Panc1 (cell line): ENCODE measurements at regions not wholly inside any gene's neighbourhood (a gene's known extent, or its start where the extent isn't known, plus 50 kb on each side); places are given as distances from the start of the nearest gene placed in this dataset.

Source experiments
- ATAC-seq: fragments of 200-7000 bp; cut with Tn5 transposase; 2 replicates; pipeline ENCODE4 v1.9.1; 2020; ENCODE audit warnings: mild to moderate bottlenecking, moderate library complexity
- BruUV-seq: library from RNA; stranded (reverse); fragments of 400-500 nt; replicated peaks from 2 replicates; lab custom pipeline; 2021; lab: Mats Ljungman, UMichigan
- CTCF ChIA-PET: fragments of 300-600 bp; sonication (Branson Sonifier 250); formaldehyde crosslinking; loops from one replicate; lab custom pipeline; 2022; ENCODE audit warnings: antibody characterized with exemption; lab: Charles Lee
- POLR2A ChIA-PET: fragments of 300-600 bp; sonication (Branson Sonifier 250); formaldehyde crosslinking; loops from one replicate; lab custom pipeline; 2022; ENCODE audit warnings: antibody characterized with exemption; lab: Charles Lee
- DNase-seq: peaks from one replicate; pipeline ENCODE4 v3.0.0-alpha.2; 2010; ENCODE audit warnings: low read depth, low spot score
- H3K27ac ChIP-seq: 2 replicates; pipeline ENCODE4 v1.5.1; 2011; ENCODE audit warnings: mild to moderate bottlenecking, low read length, inconsistent platforms
- H3K27me3 ChIP-seq: fragments of 200-500 bp; sonication (Bioruptor generic); 2 replicates; pipeline ENCODE4 v1.6.0; 2014; ENCODE audit warnings: low read length, inconsistent platforms; ENCODE audit not compliant: control insufficient read depth, insufficient read depth
- H3K36me3 ChIP-seq: fragments of 200-500 bp; sonication (Bioruptor generic); 2 replicates; pipeline ENCODE4 v1.5.1; 2014; ENCODE audit warnings: inconsistent platforms, mild to moderate bottlenecking, low read length, moderate library complexity; ENCODE audit not compliant: control insufficient read depth, insufficient read depth
- H3K4me1 ChIP-seq: 2 replicates; pipeline ENCODE4 v1.5.1; 2011; ENCODE audit warnings: inconsistent platforms, mild to moderate bottlenecking, low read length, moderate library complexity; ENCODE audit not compliant: control insufficient read depth, insufficient read depth
- H3K4me3 ChIP-seq, 2 experiments: 2 replicates each; pipeline ENCODE4 v1.5.1; 2011 to 2012; ENCODE audit warnings: low read depth in 2 of 2, low read length in 2 of 2, mild to moderate bottlenecking in 2 of 2, inconsistent platforms in 1 of 2, moderate library complexity in 1 of 2
- H3K9me3 ChIP-seq: fragments of 200-500 bp; sonication (Bioruptor generic); 2 replicates; pipeline ENCODE4 v1.5.1; 2014; ENCODE audit warnings: low read depth, mild to moderate bottlenecking, inconsistent platforms, low read length, moderate library complexity; ENCODE audit not compliant: control insufficient read depth, insufficient read depth
- POLR2AphosphoS5 ChIP-seq: IDR thresholded peaks from 2 replicates; pipeline ENCODE4 v1.6.1; 2012; ENCODE audit warnings: mild to moderate bottlenecking, low read depth, low read length, moderate library complexity
- SIN3A ChIP-seq: IDR thresholded peaks from 2 replicates; pipeline ENCODE4 v1.6.1; 2012; ENCODE audit warnings: low read depth, mild to moderate bottlenecking, low read length, moderate library complexity, borderline replicate concordance; ENCODE audit not compliant: insufficient read depth
- TCF7L2 ChIP-seq: IDR thresholded peaks from 2 replicates; pipeline ENCODE4 v1.6.1; 2011; ENCODE audit warnings: mild to moderate bottlenecking, low read depth, low read length, inconsistent platforms
- in situ Hi-C: cut with HindIII; loops from 2 replicates; pipeline ENCODE4 v1.10.0; 2016; ENCODE audit warnings: low sequenced_read_pairs, low pct_unique_long_range_greater_than_20kb
- intact Hi-C: fragments of 100-400 bp; cut with micrococcal nuclease; formaldehyde crosslinking; loops from one replicate; pipeline ENCODE4 v1.10.0; 2022; ENCODE audit not compliant: unreplicated experiment
- TF ChIP-seq, protein P1 (sequence below), 2 experiments: IDR thresholded peaks; 2 replicates each; pipeline ENCODE4 v1.6.1; 2011 to 2012; ENCODE audit warnings: low read depth in 2 of 2, control low read depth in 1 of 2, low read length in 1 of 2, mild to moderate bottlenecking in 1 of 2, moderate library complexity in 1 of 2; ENCODE audit not compliant: insufficient read depth in 1 of 2
- TF ChIP-seq, protein P2 (sequence below): fragments of 450-650 bp; IDR thresholded peaks from 2 replicates; pipeline ENCODE4 v1.5.1; 2017; ENCODE audit warnings: mild to moderate bottlenecking

DNA sequence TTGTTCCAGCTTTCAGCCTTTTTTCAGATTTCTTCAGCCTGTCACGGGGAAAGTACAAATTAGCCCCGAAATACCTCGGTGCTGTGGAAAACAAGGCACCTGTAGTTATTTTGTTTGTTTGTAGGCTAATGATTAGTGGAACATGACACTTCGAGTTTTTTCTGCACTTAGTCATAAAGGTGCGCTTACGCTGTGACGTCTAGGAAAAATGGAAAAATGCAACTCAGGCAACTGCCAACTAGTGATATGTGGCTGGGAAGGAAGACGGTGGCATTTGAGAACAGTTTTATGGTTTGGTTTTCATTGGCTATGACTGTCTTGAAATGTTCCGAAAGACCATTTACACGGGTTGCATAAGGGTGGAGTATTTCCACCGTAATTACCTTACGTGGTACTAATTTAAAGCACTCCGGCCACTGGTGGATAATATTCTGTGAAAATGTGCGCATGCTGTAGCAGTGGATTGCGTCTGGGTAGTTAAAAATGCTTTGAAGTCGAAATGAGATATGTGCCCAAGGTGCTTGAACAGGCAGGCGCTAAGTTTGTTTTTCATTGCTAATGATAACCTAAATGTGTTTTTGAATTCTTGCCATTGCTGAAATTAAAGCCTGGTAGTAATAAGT is 94.5 kb upstream of the CELF2 start:
- no TSS peak for BruUV-seq
- TF ChIP-seq TCF7L2 (no peak), POLR2AphosphoS5 (no peak)
- TF ChIP-seq, protein P1, sequence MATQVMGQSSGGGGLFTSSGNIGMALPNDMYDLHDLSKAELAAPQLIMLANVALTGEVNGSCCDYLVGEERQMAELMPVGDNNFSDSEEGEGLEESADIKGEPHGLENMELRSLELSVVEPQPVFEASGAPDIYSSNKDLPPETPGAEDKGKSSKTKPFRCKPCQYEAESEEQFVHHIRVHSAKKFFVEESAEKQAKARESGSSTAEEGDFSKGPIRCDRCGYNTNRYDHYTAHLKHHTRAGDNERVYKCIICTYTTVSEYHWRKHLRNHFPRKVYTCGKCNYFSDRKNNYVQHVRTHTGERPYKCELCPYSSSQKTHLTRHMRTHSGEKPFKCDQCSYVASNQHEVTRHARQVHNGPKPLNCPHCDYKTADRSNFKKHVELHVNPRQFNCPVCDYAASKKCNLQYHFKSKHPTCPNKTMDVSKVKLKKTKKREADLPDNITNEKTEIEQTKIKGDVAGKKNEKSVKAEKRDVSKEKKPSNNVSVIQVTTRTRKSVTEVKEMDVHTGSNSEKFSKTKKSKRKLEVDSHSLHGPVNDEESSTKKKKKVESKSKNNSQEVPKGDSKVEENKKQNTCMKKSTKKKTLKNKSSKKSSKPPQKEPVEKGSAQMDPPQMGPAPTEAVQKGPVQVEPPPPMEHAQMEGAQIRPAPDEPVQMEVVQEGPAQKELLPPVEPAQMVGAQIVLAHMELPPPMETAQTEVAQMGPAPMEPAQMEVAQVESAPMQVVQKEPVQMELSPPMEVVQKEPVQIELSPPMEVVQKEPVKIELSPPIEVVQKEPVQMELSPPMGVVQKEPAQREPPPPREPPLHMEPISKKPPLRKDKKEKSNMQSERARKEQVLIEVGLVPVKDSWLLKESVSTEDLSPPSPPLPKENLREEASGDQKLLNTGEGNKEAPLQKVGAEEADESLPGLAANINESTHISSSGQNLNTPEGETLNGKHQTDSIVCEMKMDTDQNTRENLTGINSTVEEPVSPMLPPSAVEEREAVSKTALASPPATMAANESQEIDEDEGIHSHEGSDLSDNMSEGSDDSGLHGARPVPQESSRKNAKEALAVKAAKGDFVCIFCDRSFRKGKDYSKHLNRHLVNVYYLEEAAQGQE (IDR thresholded peaks at IDR 0.05; ENCODE audit: insufficient read depth in 1 of 2, low read depth in 2 of 2, low read length in 1 of 2): no peak
- TF ChIP-seq, protein P2, sequence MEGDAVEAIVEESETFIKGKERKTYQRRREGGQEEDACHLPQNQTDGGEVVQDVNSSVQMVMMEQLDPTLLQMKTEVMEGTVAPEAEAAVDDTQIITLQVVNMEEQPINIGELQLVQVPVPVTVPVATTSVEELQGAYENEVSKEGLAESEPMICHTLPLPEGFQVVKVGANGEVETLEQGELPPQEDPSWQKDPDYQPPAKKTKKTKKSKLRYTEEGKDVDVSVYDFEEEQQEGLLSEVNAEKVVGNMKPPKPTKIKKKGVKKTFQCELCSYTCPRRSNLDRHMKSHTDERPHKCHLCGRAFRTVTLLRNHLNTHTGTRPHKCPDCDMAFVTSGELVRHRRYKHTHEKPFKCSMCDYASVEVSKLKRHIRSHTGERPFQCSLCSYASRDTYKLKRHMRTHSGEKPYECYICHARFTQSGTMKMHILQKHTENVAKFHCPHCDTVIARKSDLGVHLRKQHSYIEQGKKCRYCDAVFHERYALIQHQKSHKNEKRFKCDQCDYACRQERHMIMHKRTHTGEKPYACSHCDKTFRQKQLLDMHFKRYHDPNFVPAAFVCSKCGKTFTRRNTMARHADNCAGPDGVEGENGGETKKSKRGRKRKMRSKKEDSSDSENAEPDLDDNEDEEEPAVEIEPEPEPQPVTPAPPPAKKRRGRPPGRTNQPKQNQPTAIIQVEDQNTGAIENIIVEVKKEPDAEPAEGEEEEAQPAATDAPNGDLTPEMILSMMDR: no peak
- H3K36me3 ChIP-seq: no peaks in the 10 kb centered on the region
- DNase-seq (no peak), ATAC-seq (no peak)
- H3K27me3 ChIP-seq: no peaks in the 10 kb centered on the region
- in situ Hi-C loops (no loop called here), intact Hi-C loops (no loop called here)
- no peak overlapping the region for H3K27ac ChIP-seq
- no peaks in the 10 kb centered on the region for H3K9me3 ChIP-seq
- ChIA-PET CTCF (no interaction called here), POLR2A (no interaction called here)
- H3K4me3 ChIP-seq: no peak overlapping the region
- no peaks in the 10 kb centered on the region for H3K4me1 ChIP-seq

DNA sequence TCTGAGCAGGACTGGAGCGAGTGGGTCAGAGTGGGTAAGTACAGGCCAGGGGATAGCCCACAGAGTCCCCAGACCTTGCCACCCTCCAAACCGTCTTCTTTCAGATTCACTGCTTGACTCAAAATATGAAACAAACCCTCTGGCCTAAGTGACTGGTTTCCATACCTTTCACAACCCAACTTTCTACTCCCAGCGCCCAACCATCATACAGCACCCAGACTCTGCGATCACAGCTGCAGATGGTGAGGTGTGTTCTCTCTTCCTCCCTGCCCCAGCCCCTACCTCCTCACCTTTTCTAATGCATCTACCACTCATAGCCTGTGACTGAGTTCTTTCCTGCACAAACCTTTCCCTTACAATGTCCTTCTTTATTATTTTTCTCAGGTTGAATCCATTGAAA is 92.0 kb upstream of the CELF2 start:
- no peaks in the 10 kb centered on the region for H3K4me1 ChIP-seq
- no peaks in the 10 kb centered on the region for H3K27me3 ChIP-seq
- no peak overlapping the region for H3K27ac ChIP-seq
- CTCF ChIA-PET: no interaction called here
- in situ Hi-C loops (no loop called here), intact Hi-C loops (no loop called here)
- no peak overlapping the region for H3K4me3 ChIP-seq
- ATAC-seq (no peak), DNase-seq (no peak)
- POLR2A ChIA-PET: no interaction called here
- no TSS peak for BruUV-seq
- H3K9me3 ChIP-seq: no peaks in the 10 kb centered on the region
- no peak for TF ChIP-seq SIN3A
- TF ChIP-seq, protein P1 (IDR thresholded peaks at IDR 0.05; ENCODE audit: insufficient read depth in 1 of 2, low read depth in 2 of 2, low read length in 1 of 2): no peak
- TF ChIP-seq, protein P2: no peak
- no peak for TF ChIP-seq POLR2AphosphoS5
- no peak for TF ChIP-seq TCF7L2
- no peaks in the 10 kb centered on the region for H3K36me3 ChIP-seq
